Loucy (cell line): ENCODE measurements at regions not wholly inside any gene's neighbourhood (a gene's known extent, or its start where the extent isn't known, plus 50 kb on each side); places are given as distances from the start of the nearest gene placed in this dataset.

Experiments used
- CTCF ChIP-seq: fragments of 200-600 bp; sonication (generic); conservative IDR thresholded peaks from 2 replicates; pipeline ENCODE4 v1.5.1; 2014; ENCODE audit warnings: mild to moderate bottlenecking, antibody characterized with exemption, low read length
- EZH2phosphoT487 ChIP-seq: fragments of 200-600 bp; IDR thresholded peaks from 2 replicates; pipeline ENCODE4 v1.6.1; 2018; ENCODE audit warnings: antibody characterized with exemption, mild to moderate bottlenecking, moderate library complexity, borderline replicate concordance

- no peak for TF ChIP-seq CTCF
- TF ChIP-seq EZH2phosphoT487 = no peak
Measured at GRCh38 chr5:53173083-53173482, 63.5 kb upstream of the MOCS2 start.
